T1000 (cell line): ENCODE measurements at regions not wholly inside any gene's neighbourhood (a gene's known extent, or its start where the extent isn't known, plus 50 kb on each side); places are given as distances from the start of the nearest gene placed in this dataset.

Source experiments
- DNase-seq: peaks from one replicate; lab custom pipeline; 2025; ENCODE audit warnings: mixed read lengths; lab: John Stamatoyannopoulos, UW

- DNase-seq: no peak
These were observed 134.6 kb downstream of the RFLNA start for GRCh38 chr12:124429535-124429934.

GRCh38 chr12:124428792-124429281, 133.9 kb downstream of the RFLNA start:
- DNase-seq: no peak

GRCh38 chr12:124428136-124428791, 133.4 kb downstream of the RFLNA start:
- no peak for DNase-seq

- DNase-seq: no peak
These were observed 132.0 kb downstream of the RFLNA start for GRCh38 chr12:124426594-124427555.

GRCh38 chr12:124425667-124426066, 130.8 kb downstream of the RFLNA start:
- no peak for DNase-seq

GRCh38 chr12:124424516-124424905, 129.6 kb downstream of the RFLNA start:
- DNase-seq: no peak

- no peak for DNase-seq
These were observed 129.0 kb downstream of the RFLNA start for GRCh38 chr12:124423761-124424515.

GRCh38 chr12:124422570-124423523, 128.0 kb downstream of the RFLNA start:
- peak; percentile 88 for DNase-seq

- DNase-seq: peak; percentile 45
These were observed 127.3 kb downstream of the RFLNA start for GRCh38 chr12:124422142-124422569.

- no peak for DNase-seq
These were observed 126.2 kb downstream of the RFLNA start for GRCh38 chr12:124420996-124421674.

GRCh38 chr12:124420041-124420995, 125.4 kb downstream of the RFLNA start:
- no peak for DNase-seq

- no peak for DNase-seq
These were observed 124.6 kb downstream of the RFLNA start for GRCh38 chr12:124419292-124420040.

GRCh38 chr12:124418791-124419190, 123.9 kb downstream of the RFLNA start:
- DNase-seq: no peak

GRCh38 chr12:124418156-124418555, 123.3 kb downstream of the RFLNA start:
- DNase-seq: no peak

- DNase-seq: no peak
These were observed 121.9 kb downstream of the RFLNA start for GRCh38 chr12:124416516-124417395.

GRCh38 chr12:124415064-124415463, 120.2 kb downstream of the RFLNA start:
- no peak for DNase-seq

- DNase-seq: no peak
These were observed 119.0 kb downstream of the RFLNA start for GRCh38 chr12:124413915-124414314.
